BJ (cell line): ENCODE measurements at regions not wholly inside any gene's neighbourhood (a gene's known extent, or its start where the extent isn't known, plus 50 kb on each side); places are given as distances from the start of the nearest gene placed in this dataset.

Source experiments
- CTCF ChIA-PET: fragments of 350-600 bp; formaldehyde crosslinking; extraction: SDS; loops from one replicate; lab custom pipeline; 2021; ENCODE audit warnings: antibody characterized with exemption, inconsistent platforms; lab: Yijun Ruan, JAX
- POLR2A ChIA-PET: fragments of 300-600 bp; sonication (Branson Sonifier 250); formaldehyde crosslinking; extraction: SDS; loops from one replicate; lab custom pipeline; 2021; ENCODE audit warnings: antibody characterized with exemption; lab: Charles Lee
- DNase-seq: peaks from one replicate; pipeline ENCODE4 v3.0.0-alpha.2; 2011; ENCODE audit warnings: low read depth
- H3K27me3 ChIP-seq: 2 replicates; pipeline ENCODE4 v1.6.0; 2011; ENCODE audit warnings: low read length; ENCODE audit not compliant: control insufficient read depth, insufficient read depth
- H3K36me3 ChIP-seq: 2 replicates; pipeline ENCODE4 v1.5.1; 2011; ENCODE audit warnings: low read length; ENCODE audit not compliant: control insufficient read depth, insufficient read depth
- H3K4me3 ChIP-seq: 2 replicates; pipeline ENCODE4 v1.5.1; 2011; ENCODE audit warnings: low read depth, mild to moderate bottlenecking, control low read depth, low read length
- TF ChIP-seq, protein P1 (sequence below): IDR thresholded peaks from 2 replicates; pipeline ENCODE4 v1.5.1; 2011; ENCODE audit warnings: low read depth, mild to moderate bottlenecking, control low read depth, inconsistent platforms, low read length, moderate library complexity; ENCODE audit not compliant: insufficient read depth

- TF ChIP-seq, protein P1, sequence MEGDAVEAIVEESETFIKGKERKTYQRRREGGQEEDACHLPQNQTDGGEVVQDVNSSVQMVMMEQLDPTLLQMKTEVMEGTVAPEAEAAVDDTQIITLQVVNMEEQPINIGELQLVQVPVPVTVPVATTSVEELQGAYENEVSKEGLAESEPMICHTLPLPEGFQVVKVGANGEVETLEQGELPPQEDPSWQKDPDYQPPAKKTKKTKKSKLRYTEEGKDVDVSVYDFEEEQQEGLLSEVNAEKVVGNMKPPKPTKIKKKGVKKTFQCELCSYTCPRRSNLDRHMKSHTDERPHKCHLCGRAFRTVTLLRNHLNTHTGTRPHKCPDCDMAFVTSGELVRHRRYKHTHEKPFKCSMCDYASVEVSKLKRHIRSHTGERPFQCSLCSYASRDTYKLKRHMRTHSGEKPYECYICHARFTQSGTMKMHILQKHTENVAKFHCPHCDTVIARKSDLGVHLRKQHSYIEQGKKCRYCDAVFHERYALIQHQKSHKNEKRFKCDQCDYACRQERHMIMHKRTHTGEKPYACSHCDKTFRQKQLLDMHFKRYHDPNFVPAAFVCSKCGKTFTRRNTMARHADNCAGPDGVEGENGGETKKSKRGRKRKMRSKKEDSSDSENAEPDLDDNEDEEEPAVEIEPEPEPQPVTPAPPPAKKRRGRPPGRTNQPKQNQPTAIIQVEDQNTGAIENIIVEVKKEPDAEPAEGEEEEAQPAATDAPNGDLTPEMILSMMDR = no peak
- Histone ChIP-seq H3K27me3 (no peaks in the 10 kb centered on the region), H3K36me3 (no peaks in the 10 kb centered on the region), H3K4me3 (no peak overlapping the region)
- ChIA-PET POLR2A (no interaction called here), CTCF (no interaction called here)
- no peak for DNase-seq
Measured at GRCh38 chr9:28839778-28840430, 1266.6 kb upstream of the C9orf72 start.

DNA sequence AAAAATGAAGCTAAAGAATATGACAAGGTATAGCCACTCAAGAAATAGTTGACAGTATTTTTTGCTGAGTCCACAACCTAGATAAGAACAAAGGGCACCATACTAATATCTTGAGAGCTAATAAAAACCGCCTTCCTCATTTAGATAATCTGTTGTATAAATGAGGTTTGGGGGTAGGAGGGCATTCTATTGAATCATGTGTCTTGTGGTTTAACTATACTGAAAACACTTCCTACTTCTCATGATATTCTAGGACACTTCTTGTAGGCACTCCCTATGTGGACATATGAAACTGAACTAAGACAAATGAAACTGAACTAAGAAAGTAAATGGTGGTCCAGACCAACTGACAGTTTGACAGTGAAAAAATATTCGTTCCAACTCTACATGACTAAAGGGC is 1268.5 kb upstream of the C9orf72 start:
- TF ChIP-seq, protein P1 = no peak
- CTCF ChIA-PET = no interaction called here
- Histone ChIP-seq H3K27me3 (no peaks in the 10 kb centered on the region), H3K4me3 (no peak overlapping the region), H3K36me3 (no peaks in the 10 kb centered on the region)
- no peak for DNase-seq
- POLR2A ChIA-PET = no interaction called here

DNA sequence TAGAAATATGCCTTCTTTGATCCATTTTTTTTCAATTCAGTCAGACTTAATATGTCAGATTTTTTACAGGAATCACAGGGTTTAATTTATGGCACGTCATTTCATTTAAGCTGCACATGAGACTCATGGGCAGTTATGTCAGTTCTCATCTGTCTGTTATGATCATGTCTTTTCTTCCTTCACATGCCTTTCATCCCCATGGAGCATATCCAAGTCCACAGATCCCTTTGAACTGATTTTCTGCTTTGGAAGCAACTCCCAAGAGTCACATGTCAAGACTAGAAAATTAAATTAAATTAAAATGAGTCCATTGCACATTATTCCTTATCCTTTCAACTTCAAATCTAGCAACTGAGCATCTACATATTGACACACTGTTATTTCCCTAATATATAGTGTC is 1274.0 kb upstream of the C9orf72 start:
- TF ChIP-seq, protein P1 = no peak
- no peaks in the 10 kb centered on the region for H3K36me3 ChIP-seq
- H3K4me3 ChIP-seq = no peak overlapping the region
- CTCF ChIA-PET = no interaction called here
- no peaks in the 10 kb centered on the region for H3K27me3 ChIP-seq
- DNase-seq = no peak
- POLR2A ChIA-PET = no interaction called here

DNA sequence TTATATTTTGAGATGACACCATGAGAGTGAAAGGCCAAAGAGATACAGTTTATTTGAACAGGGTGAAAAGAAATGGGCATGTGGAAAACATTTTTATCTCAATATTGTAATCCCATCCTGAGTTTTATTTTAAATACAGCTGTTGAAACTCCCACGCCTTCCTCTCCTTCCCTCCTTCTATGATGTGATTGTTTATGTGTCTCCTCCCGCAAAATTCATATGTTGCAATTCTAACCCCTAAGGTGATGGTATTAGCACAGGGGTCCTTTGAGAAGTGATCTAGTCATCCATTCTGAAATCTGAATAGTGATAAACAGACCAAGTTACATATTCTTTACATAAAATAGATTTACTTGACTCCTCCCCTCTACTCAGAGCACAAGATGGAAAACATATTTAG is 1275.4 kb upstream of the C9orf72 start:
- CTCF ChIA-PET = no interaction called here
- no peak for DNase-seq
- Histone ChIP-seq H3K4me3 (no peak overlapping the region), H3K27me3 (no peaks in the 10 kb centered on the region), H3K36me3 (no peaks in the 10 kb centered on the region)
- POLR2A ChIA-PET = no interaction called here
- TF ChIP-seq, protein P1 = no peak

GRCh38 chr9:28853477-28853876 is 1280.2 kb upstream of the C9orf72 start:
- Histone ChIP-seq H3K4me3 (no peak overlapping the region), H3K36me3 (no peaks in the 10 kb centered on the region), H3K27me3 (no peaks in the 10 kb centered on the region)
- POLR2A ChIA-PET = no interaction called here
- TF ChIP-seq, protein P1 = no peak
- no peak for DNase-seq
- CTCF ChIA-PET = no interaction called here
